ENCODE measurements at regions not wholly inside any gene's neighbourhood (a gene's known extent, or its start where the extent isn't known, plus 50 kb on each side); places are given as distances from the start of the nearest gene placed in this dataset.
"Not testable (repeated sequence)": the region's sequence is repeated elsewhere in the genome, so short reads cannot be mapped to it uniquely, and the experiment has no call there.

GRCh38 chr5:169411786-169412430, 111.0 kb upstream of the SLIT3 start:
- no peak for DNase-seq

- peak; percentile 48 for DNase-seq
These were observed 110.3 kb upstream of the SLIT3 start for GRCh38 chr5:169410996-169411783.

GRCh38 chr5:169408731-169409130, 107.8 kb upstream of the SLIT3 start:
- no peak for DNase-seq

DNA sequence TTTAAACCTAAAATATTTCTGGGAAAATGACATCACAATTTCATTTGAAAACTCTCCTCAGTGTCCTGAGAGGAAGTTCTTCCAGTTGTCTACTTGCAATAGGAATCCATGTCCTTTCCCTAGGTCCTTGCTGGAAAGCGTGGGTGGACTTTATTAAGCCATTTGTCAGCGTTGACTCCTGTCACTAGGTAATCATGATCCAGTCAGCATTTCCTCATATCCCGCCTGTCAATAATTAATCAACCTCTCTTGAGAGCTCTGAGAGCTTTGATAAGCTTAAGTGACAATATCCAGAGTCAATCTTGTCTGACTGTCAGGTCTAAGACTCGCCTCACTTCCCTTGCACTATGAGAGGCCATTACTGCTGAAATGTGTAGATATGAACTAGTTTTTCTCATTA, 107.2 kb upstream of the SLIT3 start:
- DNase-seq: no peak

DNA sequence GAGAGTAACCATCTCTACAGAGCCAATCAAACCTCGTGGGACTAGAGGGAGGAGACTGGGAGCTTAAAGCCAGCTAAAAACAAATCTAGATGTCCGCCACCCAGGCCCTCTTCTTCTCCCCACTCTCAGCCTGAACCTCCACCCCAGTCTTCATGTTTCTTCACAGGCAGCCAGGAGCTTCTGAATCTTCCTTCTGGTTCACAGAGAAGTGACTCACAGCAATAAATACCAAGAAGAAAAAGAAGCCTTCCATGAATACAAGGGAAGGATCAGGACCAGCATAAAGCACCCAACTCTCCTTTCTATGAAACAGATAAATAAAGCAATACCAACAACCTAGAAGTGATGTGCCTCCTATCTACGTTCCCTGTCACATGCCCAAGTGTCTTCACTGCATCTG, 103.3 kb upstream of the SLIT3 start:
- DNase-seq: no peak

GRCh38 chr5:169398515-169398914, 97.6 kb upstream of the SLIT3 start:
- no peak for DNase-seq

GRCh38 chr5:169395136-169395535, 94.2 kb upstream of the SLIT3 start:
- DNase-seq: no peak

- DNase-seq: no peak
These were observed 93.4 kb upstream of the SLIT3 start for GRCh38 chr5:169394371-169394770.

DNA sequence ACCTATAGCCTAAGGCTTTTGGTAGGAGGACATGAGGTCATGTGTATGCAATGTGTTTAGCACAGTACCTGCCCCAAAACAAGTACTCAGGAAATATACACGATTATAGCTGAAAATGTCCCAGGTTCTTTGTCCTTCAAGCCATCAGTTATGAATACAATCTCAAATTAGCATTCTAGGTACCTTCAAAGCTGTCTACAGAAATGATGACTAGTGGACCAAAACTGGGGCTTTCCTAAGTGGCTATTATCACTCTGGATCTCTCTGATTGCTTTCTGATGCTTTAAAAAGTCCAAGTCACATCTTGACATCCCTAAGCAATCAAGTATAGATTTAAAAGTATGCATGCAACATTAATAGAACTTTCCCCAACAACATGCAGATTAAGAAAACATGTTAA, 93.0 kb upstream of the SLIT3 start:
- no peak for DNase-seq

DNA sequence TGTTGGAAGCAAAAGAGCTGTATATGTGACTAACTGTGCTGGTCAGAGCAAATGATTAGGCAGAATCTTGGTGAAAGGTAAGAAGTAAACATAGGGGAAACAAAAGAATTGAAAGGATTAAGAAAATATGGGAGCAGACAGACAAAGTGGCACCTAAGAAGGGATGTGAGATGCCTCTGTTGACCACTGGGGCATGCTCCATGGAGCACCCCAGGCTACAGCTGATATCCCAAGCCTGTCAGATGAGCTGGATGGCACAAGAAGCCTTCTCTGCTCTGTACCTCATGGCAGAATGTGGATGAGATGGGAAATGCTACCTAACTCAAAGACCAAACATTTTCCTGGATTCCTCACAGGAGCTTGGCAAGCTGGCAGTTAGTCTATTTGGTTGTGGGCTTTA, 89.3 kb upstream of the SLIT3 start:
- DNase-seq: no peak

- no peak for DNase-seq
These were observed 88.4 kb upstream of the SLIT3 start for GRCh38 chr5:169389318-169389717.

GRCh38 chr5:169385636-169386035, 84.7 kb upstream of the SLIT3 start:
- peak; percentile 15 for DNase-seq

DNA sequence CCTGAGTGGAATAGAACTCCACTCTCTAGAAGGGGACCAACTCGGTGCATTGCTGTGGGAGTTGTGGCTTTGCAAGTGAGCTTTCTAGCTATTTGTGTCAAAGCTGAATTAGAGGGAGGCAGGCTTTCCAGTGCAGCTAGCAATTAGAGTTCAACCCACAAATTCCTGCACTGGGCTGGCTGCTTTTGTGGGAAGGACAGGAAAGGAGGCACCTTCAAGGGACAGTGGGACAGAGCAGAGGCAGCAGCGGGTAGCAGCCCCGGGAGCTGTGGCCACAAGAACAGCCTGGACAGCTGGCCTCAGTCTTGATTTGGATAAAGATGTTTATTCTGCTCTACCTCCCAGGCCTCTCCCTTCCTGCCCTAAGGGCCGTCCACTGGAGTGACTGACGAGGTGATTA, 83.7 kb upstream of the SLIT3 start:
- peak; percentile 42 for DNase-seq

DNA sequence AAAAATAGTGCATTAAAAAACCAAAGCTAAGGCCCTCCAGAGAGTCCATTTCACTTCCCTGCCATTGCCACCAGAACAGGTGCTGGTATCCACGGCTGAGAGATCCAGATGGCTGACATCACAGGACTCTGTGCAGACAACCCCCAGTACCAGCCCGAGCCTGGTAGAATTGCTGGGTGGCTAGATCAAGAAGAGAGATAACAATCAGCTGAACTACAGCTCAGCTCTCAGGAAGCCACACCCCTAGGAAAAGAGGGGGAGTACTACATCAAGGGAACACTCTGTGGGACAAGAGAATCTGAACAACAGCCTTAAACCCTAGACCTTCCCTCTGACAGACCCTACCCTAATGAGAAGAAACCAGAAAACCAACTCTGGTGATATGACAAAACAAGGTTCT, 73.8 kb upstream of the SLIT3 start:
- DNase-seq: no peak

DNA sequence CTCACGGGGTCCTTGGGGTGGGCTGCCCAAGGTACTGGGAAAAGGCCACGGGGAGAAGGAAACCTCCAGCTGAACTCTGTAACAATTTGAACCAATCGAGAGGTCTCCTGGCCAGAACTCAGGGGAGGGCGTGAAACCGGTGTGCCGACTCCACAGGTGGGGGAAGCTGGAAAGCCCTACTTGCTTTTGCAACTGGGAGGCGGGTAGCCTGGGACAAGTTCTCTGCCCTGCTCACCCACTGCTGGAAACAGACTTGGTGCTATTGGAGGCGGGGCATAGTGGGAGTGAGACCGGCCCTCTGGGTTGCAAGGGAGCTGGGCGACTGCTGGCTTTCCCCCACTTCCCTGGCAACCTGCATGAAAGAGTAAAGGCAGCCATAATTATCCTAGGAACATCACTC, 73.2 kb upstream of the SLIT3 start:
- DNase-seq: no peak

DNA sequence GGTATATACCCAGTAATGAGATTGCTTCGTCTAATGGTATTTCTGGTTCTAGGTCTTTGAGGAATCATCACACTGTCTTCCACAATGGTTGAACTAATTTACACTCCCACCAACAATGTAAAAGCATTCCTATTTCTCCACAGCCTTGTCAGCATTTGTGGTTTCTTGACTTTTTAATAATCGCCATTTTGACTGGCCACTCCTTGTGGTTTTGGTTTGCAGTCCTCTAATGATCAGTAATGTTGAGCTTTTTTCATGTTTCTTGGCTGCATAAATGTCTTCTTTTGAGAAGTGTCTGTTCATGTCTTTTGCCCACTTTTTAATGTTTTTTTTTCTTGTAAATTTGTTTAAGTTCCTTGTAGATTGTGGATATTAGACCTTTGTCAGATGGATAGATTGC, 70.9 kb upstream of the SLIT3 start:
- DNase-seq: not testable (repeated sequence)

DNA sequence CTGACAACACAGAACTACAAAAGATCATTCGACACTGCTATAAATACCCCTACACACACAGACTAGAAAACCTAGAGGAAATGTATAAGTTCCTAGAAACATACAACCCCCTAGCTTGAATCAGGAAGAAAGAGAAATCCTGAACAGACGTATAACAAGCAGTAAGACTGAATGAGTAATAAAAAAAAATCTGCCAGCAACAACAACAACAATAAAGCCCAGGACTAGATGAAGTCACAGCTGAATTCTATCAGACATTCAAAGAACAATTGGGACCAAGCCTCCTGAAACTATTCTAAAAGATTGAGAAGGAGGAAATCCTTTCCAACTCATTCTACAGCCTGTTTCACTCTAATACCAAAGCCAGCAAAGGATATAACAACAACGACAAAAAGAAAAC, 68.2 kb upstream of the SLIT3 start:
- DNase-seq: no peak

DNA sequence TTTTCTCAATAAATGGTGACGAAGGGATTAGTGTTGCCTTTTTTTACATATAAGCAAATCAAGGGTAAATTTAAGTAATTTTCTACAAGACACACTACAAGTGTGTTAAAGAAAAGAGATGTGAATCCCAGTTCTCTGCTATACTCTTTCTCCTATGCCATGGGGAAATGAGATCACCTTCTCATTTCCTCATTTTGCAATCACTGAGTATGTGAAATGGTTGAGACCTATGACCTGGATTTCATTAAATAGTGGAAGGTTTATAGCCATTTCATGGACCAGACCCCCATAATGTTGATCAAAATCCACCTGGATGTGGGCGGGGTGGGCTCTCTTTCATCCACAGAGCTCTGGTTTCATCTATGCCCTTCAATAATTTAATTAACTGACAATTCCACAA, 66.9 kb upstream of the SLIT3 start:
- DNase-seq: no peak

DNA sequence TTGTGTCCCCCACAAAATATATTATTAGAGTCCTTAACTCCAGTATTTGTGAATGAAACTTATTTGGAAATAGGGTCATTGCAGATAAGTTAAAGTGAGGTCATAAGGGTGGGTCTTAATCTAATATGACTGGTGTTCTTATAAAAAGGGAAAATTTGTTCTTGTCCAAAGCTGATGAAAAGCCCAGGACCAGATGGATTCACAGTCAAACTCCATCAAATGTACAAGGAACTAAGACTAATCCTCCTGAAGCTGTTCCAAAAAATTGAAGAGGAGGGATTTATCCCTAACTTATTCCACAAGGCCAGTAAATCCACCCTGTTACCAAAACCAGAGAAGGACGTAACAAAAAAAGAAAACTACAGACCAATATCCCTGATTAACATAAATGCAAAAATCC, 56.4 kb upstream of the SLIT3 start:
- no peak for DNase-seq

GRCh38 chr5:169356811-169357210, 55.9 kb upstream of the SLIT3 start:
- DNase-seq: no peak

DNA sequence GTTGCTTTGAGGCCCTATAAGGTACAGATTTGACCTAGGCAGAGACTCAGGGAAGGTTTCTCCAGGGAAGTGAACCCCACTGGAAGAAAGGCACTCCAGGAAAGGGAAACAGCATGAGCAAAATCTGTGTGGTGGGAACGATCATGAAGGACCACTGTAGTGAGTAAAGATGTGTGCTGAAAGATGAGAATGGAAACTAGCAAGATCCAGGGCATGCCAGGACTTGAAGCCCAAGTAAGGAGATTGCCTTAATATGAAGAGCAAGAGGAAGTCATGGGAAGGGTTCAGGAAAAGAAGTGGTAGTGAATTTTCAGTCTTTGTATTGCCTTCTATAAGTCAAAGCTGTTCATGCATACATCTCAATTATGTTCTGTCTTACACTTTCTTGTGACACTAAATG, 55.2 kb upstream of the SLIT3 start:
- DNase-seq: no peak

GRCh38 chr5:169354921-169355320, 54.0 kb upstream of the SLIT3 start:
- no peak for DNase-seq

- DNase-seq: no peak
These were observed 53.3 kb upstream of the SLIT3 start for GRCh38 chr5:169354263-169354662.

DNA sequence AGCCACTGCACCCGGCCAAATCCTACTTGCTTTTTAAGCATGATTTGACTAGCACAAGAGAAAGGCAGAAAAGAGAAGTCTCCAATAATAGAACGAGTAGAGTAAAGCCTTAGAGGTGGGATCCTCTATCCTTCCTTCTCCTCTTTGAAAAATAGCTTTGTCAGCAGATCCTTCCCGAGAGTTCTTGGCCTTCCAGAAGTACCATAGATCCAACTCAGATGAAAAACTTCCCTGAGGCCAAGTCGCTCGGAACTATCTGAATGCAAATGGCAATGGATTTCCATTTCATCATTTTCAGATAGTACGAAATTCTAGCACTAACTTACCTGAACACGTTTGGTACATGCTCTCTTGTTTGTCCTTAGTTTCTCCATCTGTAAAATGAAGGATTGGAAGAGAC, 52.0 kb upstream of the SLIT3 start:
- no peak for DNase-seq

GRCh38 chr5:169351721-169352120, 50.8 kb upstream of the SLIT3 start:
- DNase-seq: no peak

All from eye (tissue), 1 donor.